ENCODE measurements at regions not wholly inside any gene's neighbourhood (a gene's known extent, or its start where the extent isn't known, plus 50 kb on each side); places are given as distances from the start of the nearest gene placed in this dataset.

DNA sequence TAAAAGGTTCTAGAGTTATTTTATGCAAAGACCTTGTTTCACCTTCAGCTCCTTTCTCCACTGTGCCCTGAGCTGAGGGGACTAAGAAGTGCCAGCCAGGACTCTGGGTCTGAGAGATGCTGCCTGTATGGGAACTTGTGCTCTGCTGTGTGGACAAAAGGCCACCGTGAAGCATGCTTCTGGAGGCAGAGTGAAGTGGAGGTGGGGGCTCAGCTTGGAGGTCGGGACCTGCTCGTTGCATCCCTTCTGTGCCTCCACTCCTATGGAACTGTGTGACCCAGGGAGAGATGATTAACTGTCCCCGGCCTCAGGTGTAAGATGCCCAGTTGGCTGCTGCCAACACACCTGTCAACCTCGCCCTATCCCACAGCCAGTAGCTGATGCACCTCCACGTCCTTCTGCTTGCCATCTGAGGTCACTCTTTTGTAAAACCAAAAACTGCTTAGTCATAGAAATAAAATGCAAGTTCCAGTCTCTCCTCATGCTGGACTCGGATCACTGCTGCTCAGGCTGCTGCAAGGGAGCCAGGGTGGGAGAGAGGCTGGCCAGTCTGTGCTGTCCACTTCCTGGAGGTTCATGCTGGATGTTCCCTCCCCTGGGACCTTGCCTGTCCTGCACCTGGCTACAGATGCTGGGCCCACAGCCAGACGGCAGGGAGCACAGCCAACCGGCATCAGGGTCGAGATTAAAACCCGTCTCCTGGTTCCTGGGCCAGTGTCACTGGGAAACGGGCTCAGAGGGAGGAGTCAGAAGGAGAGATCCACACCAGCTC, 113.2 kb downstream of the ACKR3 start:
- TF ChIP-seq, protein P1, sequence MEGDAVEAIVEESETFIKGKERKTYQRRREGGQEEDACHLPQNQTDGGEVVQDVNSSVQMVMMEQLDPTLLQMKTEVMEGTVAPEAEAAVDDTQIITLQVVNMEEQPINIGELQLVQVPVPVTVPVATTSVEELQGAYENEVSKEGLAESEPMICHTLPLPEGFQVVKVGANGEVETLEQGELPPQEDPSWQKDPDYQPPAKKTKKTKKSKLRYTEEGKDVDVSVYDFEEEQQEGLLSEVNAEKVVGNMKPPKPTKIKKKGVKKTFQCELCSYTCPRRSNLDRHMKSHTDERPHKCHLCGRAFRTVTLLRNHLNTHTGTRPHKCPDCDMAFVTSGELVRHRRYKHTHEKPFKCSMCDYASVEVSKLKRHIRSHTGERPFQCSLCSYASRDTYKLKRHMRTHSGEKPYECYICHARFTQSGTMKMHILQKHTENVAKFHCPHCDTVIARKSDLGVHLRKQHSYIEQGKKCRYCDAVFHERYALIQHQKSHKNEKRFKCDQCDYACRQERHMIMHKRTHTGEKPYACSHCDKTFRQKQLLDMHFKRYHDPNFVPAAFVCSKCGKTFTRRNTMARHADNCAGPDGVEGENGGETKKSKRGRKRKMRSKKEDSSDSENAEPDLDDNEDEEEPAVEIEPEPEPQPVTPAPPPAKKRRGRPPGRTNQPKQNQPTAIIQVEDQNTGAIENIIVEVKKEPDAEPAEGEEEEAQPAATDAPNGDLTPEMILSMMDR (IDR thresholded peaks at IDR 0.05) = no peak
- no peak for TF ChIP-seq POLR2A (IDR thresholded peaks at IDR 0.05)
